ENCODE measurements at regions not wholly inside any gene's neighbourhood (a gene's known extent, or its start where the extent isn't known, plus 50 kb on each side); places are given as distances from the start of the nearest gene placed in this dataset.

- TF ChIP-seq TEAD4 (IDR thresholded peaks at IDR 0.05) (no peak), FOXM1 (IDR thresholded peaks at IDR 0.05; ENCODE audit: borderline replicate concordance, low read depth) (no peak), EGR1 (IDR thresholded peaks at IDR 0.05) (no peak), RAD21 (IDR thresholded peaks at IDR 0.05; ENCODE audit: low read depth) (no peak), CEBPB (IDR thresholded peaks at IDR 0.05) (no peak), TCF12 (IDR thresholded peaks at IDR 0.05; ENCODE audit: low read depth) (no peak)
Measured at GRCh38 chr6:19635728-19636127, 201.4 kb upstream of the ID4 start.

GRCh38 chr6:19637010-19637409 lies 200.2 kb upstream of the ID4 start:
- TF ChIP-seq EP300 (IDR thresholded peaks at IDR 0.05; ENCODE audit: borderline replicate concordance) (no peak), NFIC (IDR thresholded peaks at IDR 0.05) (no peak), FOXM1 (IDR thresholded peaks at IDR 0.05; ENCODE audit: borderline replicate concordance, low read depth) (no peak), CREB1 (IDR thresholded peaks at IDR 0.05; ENCODE audit: low read depth) (no peak), YY1 (IDR thresholded peaks at IDR 0.05; ENCODE audit: low read depth) (no peak), EGR1 (IDR thresholded peaks at IDR 0.05) (no peak), ZBTB7A (IDR thresholded peaks at IDR 0.05; ENCODE audit: low read depth) (no peak), REST (IDR thresholded peaks at IDR 0.05; ENCODE audit: low read depth) (no peak), MAX (IDR thresholded peaks at IDR 0.05) (no peak), CEBPB (IDR thresholded peaks at IDR 0.05) (no peak), TCF12 (IDR thresholded peaks at IDR 0.05; ENCODE audit: low read depth) (no peak), RAD21 (IDR thresholded peaks at IDR 0.05; ENCODE audit: low read depth) (no peak), TEAD4 (IDR thresholded peaks at IDR 0.05) (no peak), USF1 (IDR thresholded peaks at IDR 0.05) (no peak), TAF1 (IDR thresholded peaks at IDR 0.05; ENCODE audit: low read depth) (no peak)

GRCh38 chr6:19638931-19639330 lies 198.2 kb upstream of the ID4 start:
- TF ChIP-seq RAD21 (IDR thresholded peaks at IDR 0.05; ENCODE audit: low read depth) (no peak), USF1 (IDR thresholded peaks at IDR 0.05) (no peak), REST (IDR thresholded peaks at IDR 0.05; ENCODE audit: low read depth) (no peak), TEAD4 (IDR thresholded peaks at IDR 0.05) (no peak), EP300 (IDR thresholded peaks at IDR 0.05; ENCODE audit: borderline replicate concordance) (no peak), FOXM1 (IDR thresholded peaks at IDR 0.05; ENCODE audit: borderline replicate concordance, low read depth) (no peak), CEBPB (IDR thresholded peaks at IDR 0.05) (no peak), TCF12 (IDR thresholded peaks at IDR 0.05; ENCODE audit: low read depth) (no peak), EGR1 (IDR thresholded peaks at IDR 0.05) (no peak), TAF1 (IDR thresholded peaks at IDR 0.05; ENCODE audit: low read depth) (no peak), MAX (IDR thresholded peaks at IDR 0.05) (no peak), NFIC (IDR thresholded peaks at IDR 0.05) (no peak), CREB1 (IDR thresholded peaks at IDR 0.05; ENCODE audit: low read depth) (no peak), ZBTB7A (IDR thresholded peaks at IDR 0.05; ENCODE audit: low read depth) (no peak), YY1 (IDR thresholded peaks at IDR 0.05; ENCODE audit: low read depth) (no peak)

- no peak for TF ChIP-seq CEBPB (IDR thresholded peaks at IDR 0.05)
- TF ChIP-seq MAX (IDR thresholded peaks at IDR 0.05) = no peak
- TF ChIP-seq REST (IDR thresholded peaks at IDR 0.05; ENCODE audit: low read depth) = no peak
- TF ChIP-seq ZBTB7A (IDR thresholded peaks at IDR 0.05; ENCODE audit: low read depth) = no peak
- no peak for TF ChIP-seq TEAD4 (IDR thresholded peaks at IDR 0.05)
Measured at GRCh38 chr6:19643287-19643686, 193.9 kb upstream of the ID4 start.

GRCh38 chr6:19643713-19644112 lies 193.5 kb upstream of the ID4 start:
- TF ChIP-seq MAX (IDR thresholded peaks at IDR 0.05) (no peak), ZBTB7A (IDR thresholded peaks at IDR 0.05; ENCODE audit: low read depth) (no peak), FOXM1 (IDR thresholded peaks at IDR 0.05; ENCODE audit: borderline replicate concordance, low read depth) (no peak), TCF12 (IDR thresholded peaks at IDR 0.05; ENCODE audit: low read depth) (no peak), NFIC (IDR thresholded peaks at IDR 0.05) (no peak), EGR1 (IDR thresholded peaks at IDR 0.05) (no peak)
